HepG2 (cell line): ENCODE measurements at regions not wholly inside any gene's neighbourhood (a gene's known extent, or its start where the extent isn't known, plus 50 kb on each side); places are given as distances from the start of the nearest gene placed in this dataset.

Experiments
- ATAC-seq: fragments of 200-7000 bp; cut with Tn5 transposase; 3 replicates; pipeline ENCODE4 v1.9.1; 2020; ENCODE audit warnings: mild to moderate bottlenecking, moderate library complexity
- BruUV-seq: library from RNA; stranded (reverse); fragments of 400-500 nt; replicated peaks from 2 replicates; lab custom pipeline; 2021; lab: Mats Ljungman, UMichigan
- CTCF ChIA-PET: fragments of 300-600 bp; formaldehyde crosslinking; extraction: SDS; loops from one replicate; lab custom pipeline; 2021; ENCODE audit warnings: low total read pairs, inconsistent platforms, low intra/inter-chr PET ratio; lab: Yijun Ruan, JAX
- POLR2A ChIA-PET: fragments of 350-600 bp; sonication (Branson Sonifier 250); formaldehyde crosslinking; loops from one replicate; lab custom pipeline; 2020; ENCODE audit warnings: antibody characterized with exemption, inconsistent platforms; lab: Yijun Ruan, JAX
- DNase-seq: peaks from one replicate; pipeline ENCODE4 v3.0.0-alpha.2; 2015; ENCODE audit warnings: low spot score
- FAIRE-seq: peaks from 3 replicates; lab custom pipeline; 2011; peaks lifted over from hg19 to GRCh38; lab: Jason Lieb, UNC
- H2AFZ ChIP-seq: one replicate; pipeline ENCODE4 v1.6.1; 2011; ENCODE audit warnings: low read length, inconsistent platforms
- H3K27ac ChIP-seq: fragments of 300-600 bp; 3 replicates; pipeline ENCODE4 v1.8.0; 2011; ENCODE audit warnings: mixed run types, mild to moderate bottlenecking, mixed read lengths, low read length, inconsistent platforms; ENCODE audit not compliant: insufficient read depth; ENCODE audit errors: extremely low read length
- H3K27me3 ChIP-seq, 2 experiments: fragments of 200-600 bp in 1 of 2; 2 replicates in 1 of 2; 3 replicates in 1 of 2; pipeline versions ENCODE4 v1.6.0 to v1.8.0; 2011; ENCODE audit warnings: low read length in 2 of 2, mild to moderate bottlenecking in 2 of 2, moderate library complexity in 2 of 2, inconsistent platforms in 1 of 2; ENCODE audit not compliant: insufficient read depth in 2 of 2, control insufficient read depth in 1 of 2
- H3K36me3 ChIP-seq, 2 experiments: fragments of 200-600 bp in 1 of 2; replicated peaks in 1 of 2; 2 replicates in 1 of 2; 3 replicates in 1 of 2; pipeline versions ENCODE4 v1.5.1 to v1.8.0; 2011; ENCODE audit warnings: low read length in 2 of 2, inconsistent platforms in 1 of 2; ENCODE audit not compliant: insufficient read depth in 2 of 2, control insufficient read depth in 1 of 2
- H3K4me1 ChIP-seq: 2 replicates; pipeline ENCODE4 v1.5.1; 2012; ENCODE audit warnings: low read length, inconsistent platforms; ENCODE audit not compliant: insufficient read depth
- H3K4me2 ChIP-seq: 2 replicates; pipeline ENCODE4 v1.6.0; 2011; ENCODE audit warnings: low read depth, low read length, inconsistent platforms
- H3K4me3 ChIP-seq, 3 experiments: fragments of 200-600 bp in 1 of 3; sonication (generic), shearing (Covaris generic) in 1 of 3; replicated peaks in 1 of 3; 2 replicates each; pipeline ENCODE4 v1.5.1; 2011 to 2016; ENCODE audit warnings: low read length in 3 of 3, inconsistent platforms in 2 of 3, low read depth in 2 of 3, mild to moderate bottlenecking in 2 of 3, control low read depth in 1 of 3, mixed read lengths in 1 of 3; ENCODE audit not compliant: insufficient read depth in 1 of 3
- H3K79me2 ChIP-seq: one replicate; pipeline ENCODE4 v1.6.1; 2011; ENCODE audit warnings: low read length, inconsistent platforms; ENCODE audit not compliant: insufficient read depth
- H3K9ac ChIP-seq: 2 replicates; pipeline ENCODE4 v1.6.0; 2011; ENCODE audit warnings: mild to moderate bottlenecking, low read depth, low read length, inconsistent platforms; ENCODE audit not compliant: insufficient read depth
- H3K9me3 ChIP-seq: 2 replicates; pipeline ENCODE4 v1.5.1; 2012; ENCODE audit warnings: mild to moderate bottlenecking, low read length
- H4K20me1 ChIP-seq: 2 replicates; pipeline ENCODE4 v1.6.0; 2011; ENCODE audit warnings: inconsistent platforms, mild to moderate bottlenecking, low read length, moderate library complexity; ENCODE audit not compliant: insufficient read depth
- CCAR2 ChIP-seq: fragments of 200-400 bp; formaldehyde crosslinking; optimal IDR thresholded peaks from 2 replicates; pipeline ENCODE3; 2018; ENCODE audit warnings: low read depth, mild to moderate bottlenecking, low read length, moderate library complexity
- GABPB1 ChIP-seq: IDR thresholded peaks from 2 replicates; pipeline ENCODE4 v1.6.1; 2016; ENCODE audit warnings: mild to moderate bottlenecking, missing genetic modification reagents, moderate library complexity, missing compliant biosample characterization
- HDAC2 ChIP-seq: sonication (generic); formaldehyde crosslinking; IDR thresholded peaks from 2 replicates; pipeline ENCODE4 v1.4.0; 2020; ENCODE audit warnings: missing genetic modification reagents
- KDM6A ChIP-seq: IDR thresholded peaks from 2 replicates; pipeline ENCODE4 v1.6.1; 2016; ENCODE audit warnings: low read depth
- MEIS2 ChIP-seq: sonication (generic); formaldehyde crosslinking; IDR thresholded peaks from 2 replicates; pipeline ENCODE4 v1.9.0; 2021; ENCODE audit warnings: mild to moderate bottlenecking, missing genetic modification reagents
- NKX3-1 ChIP-seq: sonication (generic); formaldehyde crosslinking; IDR thresholded peaks from 2 replicates; pipeline ENCODE4 v1.5.0; 2020; ENCODE audit warnings: missing genetic modification reagents
- RBAK ChIP-seq: sonication (generic); formaldehyde crosslinking; IDR thresholded peaks from 2 replicates; pipeline ENCODE4 v1.5.1; 2020; ENCODE audit warnings: mild to moderate bottlenecking, missing genetic modification reagents
- STAT5B ChIP-seq: sonication (generic); formaldehyde crosslinking; IDR thresholded peaks from 2 replicates; pipeline ENCODE4 v1.4.0; 2020; ENCODE audit warnings: missing genetic modification reagents
- WGBS: methylation state at CpG from one replicate; pipeline ENCODE4 v1.1.6; 2017; ENCODE audit warnings: low lambda C conversion rate; 5-methylcytosine and 5-hydroxymethylcytosine counted together
- in situ Hi-C: cut with HindIII; loops from 2 replicates; pipeline ENCODE4 v1.10.0; 2017; ENCODE audit warnings: low pct_unique_long_range_greater_than_20kb; ENCODE audit not compliant: extremely low pct_ligation_motif_present
- intact Hi-C: fragments of 100-400 bp; cut with micrococcal nuclease; formaldehyde crosslinking; loops from one replicate; pipeline ENCODE4 v1.10.0; 2022; ENCODE audit not compliant: unreplicated experiment
- TF ChIP-seq, protein P1 (sequence below): sonication (generic); formaldehyde crosslinking; IDR thresholded peaks from 2 replicates; pipeline ENCODE4 v1.4.0; 2020; ENCODE audit warnings: mild to moderate bottlenecking, missing genetic modification reagents
- TF ChIP-seq, protein P2 (sequence below): sonication (generic); formaldehyde crosslinking; IDR thresholded peaks from 2 replicates; pipeline ENCODE4 v1.4.0; 2020; ENCODE audit warnings: missing genetic modification reagents, borderline replicate concordance

DNA sequence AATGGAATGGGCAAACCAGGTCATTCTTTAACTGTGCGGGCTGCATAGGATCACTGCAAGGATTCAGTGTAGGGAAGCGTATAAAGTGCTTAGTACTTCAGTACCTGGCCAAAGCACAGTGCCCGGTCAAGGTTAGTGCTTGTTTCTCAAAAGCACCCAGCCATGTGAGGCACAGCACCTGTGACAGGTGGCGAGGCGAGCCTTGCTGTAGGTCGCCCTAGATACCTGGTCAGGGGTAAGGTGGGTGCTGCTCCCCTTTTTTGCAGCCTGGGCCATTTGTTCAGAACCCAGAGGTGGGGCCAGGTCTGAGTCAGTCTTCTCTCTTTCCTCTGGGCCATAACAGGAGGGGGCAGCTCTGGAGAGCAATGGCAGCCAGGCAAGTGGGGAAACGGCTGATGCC is 172.0 kb downstream of the IRF8 start:
- no peak overlapping the region for H3K4me3 ChIP-seq
- FAIRE-seq (no peak), DNase-seq (no peak), ATAC-seq (no peak)
- no peak overlapping the region for H3K9ac ChIP-seq
- no peaks in the 10 kb centered on the region for H3K9me3 ChIP-seq
- intact Hi-C loops = no loop called here
- no peaks in the 10 kb centered on the region for H3K36me3 ChIP-seq
- no peak overlapping the region for H3K4me2 ChIP-seq
- TF ChIP-seq, protein P1, sequence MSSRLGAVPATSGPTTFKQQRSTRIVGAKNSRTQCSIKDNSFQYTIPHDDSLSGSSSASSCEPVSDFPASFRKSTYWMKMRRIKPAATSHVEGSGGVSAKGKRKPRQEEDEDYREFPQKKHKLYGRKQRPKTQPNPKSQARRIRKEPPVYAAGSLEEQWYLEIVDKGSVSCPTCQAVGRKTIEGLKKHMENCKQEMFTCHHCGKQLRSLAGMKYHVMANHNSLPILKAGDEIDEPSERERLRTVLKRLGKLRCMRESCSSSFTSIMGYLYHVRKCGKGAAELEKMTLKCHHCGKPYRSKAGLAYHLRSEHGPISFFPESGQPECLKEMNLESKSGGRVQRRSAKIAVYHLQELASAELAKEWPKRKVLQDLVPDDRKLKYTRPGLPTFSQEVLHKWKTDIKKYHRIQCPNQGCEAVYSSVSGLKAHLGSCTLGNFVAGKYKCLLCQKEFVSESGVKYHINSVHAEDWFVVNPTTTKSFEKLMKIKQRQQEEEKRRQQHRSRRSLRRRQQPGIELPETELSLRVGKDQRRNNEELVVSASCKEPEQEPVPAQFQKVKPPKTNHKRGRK (CRISPR knock-in tag) = no peak
- POLR2A ChIA-PET = no interaction called here
- 32% methylated on average over 7 of the region's 7 CpGs for WGBS
- H3K27me3 ChIP-seq = peaks cover 0 to 33% of the 10 kb centered on the region in 2 experiments; a peak in 2 of 5 replicates
- H2AFZ ChIP-seq = no peak overlapping the region
- CTCF ChIA-PET = no interaction called here
- no peak overlapping the region for H3K27ac ChIP-seq
- peaks cover 4% of the 10 kb centered on the region; the same call in 1 of the 2 replicates for H4K20me1 ChIP-seq
- in situ Hi-C loops = loop anchor here (5.0 to 10.0 kb wide), 2 partner anchors 234 to 446 kb away; no protein-coding TSS in a partner anchor
- no peaks in the 10 kb centered on the region for H3K79me2 ChIP-seq
- no TSS peak for BruUV-seq
- peaks cover 8% of the 10 kb centered on the region; the same call in 1 of the 2 replicates for H3K4me1 ChIP-seq

DNA sequence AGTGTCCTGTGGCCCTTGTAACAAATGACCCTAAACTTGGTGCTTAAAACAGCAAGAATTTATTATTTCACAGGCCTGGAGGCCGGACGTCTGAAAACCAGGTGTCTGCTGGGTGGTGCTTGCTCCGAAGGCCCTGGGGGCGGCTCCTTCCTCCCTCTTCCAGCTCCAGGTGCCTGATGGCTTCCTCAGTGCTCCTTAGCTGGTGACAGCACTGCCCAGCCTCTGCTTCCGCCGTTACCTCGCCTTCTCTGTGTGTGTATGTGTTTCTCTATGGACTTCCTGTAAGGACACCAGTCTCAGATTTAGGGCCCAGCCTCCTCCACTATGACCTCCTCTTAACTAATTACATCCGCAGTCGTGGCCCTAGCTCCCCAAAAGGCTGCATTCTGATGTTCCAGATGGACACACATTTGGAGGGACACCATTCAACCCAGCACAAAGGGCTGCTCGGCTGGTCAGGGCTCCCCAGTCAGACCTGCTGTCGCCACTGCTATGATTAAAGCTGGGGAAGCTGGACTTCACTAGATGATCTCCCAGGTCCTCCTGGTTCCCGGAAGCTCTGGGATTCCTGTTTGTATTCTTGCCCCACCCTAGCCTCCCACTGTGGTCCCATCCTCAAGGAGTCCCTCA is 172.8 kb downstream of the IRF8 start:
- H3K9ac ChIP-seq = no peak overlapping the region
- intact Hi-C loops (no loop called here), in situ Hi-C loops (loop anchor here (5.0 to 10.0 kb wide), 2 partner anchors 233 to 446 kb away; no protein-coding TSS in a partner anchor)
- H3K27ac ChIP-seq = no peak overlapping the region
- no peaks in the 10 kb centered on the region for H3K79me2 ChIP-seq
- CTCF ChIA-PET = interaction anchor here (2.3 kb wide), 1 partner anchor 446 kb away, joined by 21 read pairs; no protein-coding TSS in a partner anchor
- DNase-seq (no peak), FAIRE-seq (no peak), ATAC-seq (no peak)
- peaks cover 4% of the 10 kb centered on the region; the same call in 1 of the 2 replicates for H4K20me1 ChIP-seq
- BruUV-seq = no TSS peak
- H3K4me3 ChIP-seq = no peak overlapping the region
- H3K4me2 ChIP-seq = no peak overlapping the region
- POLR2A ChIA-PET = no interaction called here
- H2AFZ ChIP-seq = no peak overlapping the region
- H3K27me3 ChIP-seq = peaks cover 0 to 26% of the 10 kb centered on the region in 2 experiments; a peak in 2 of 5 replicates
- no peaks in the 10 kb centered on the region for H3K9me3 ChIP-seq
- peaks cover 8% of the 10 kb centered on the region; the same call in 1 of the 2 replicates for H3K4me1 ChIP-seq
- WGBS = 13% methylated on average over 11 of the region's 12 CpGs
- no peaks in the 10 kb centered on the region for H3K36me3 ChIP-seq
- TF ChIP-seq STAT5B (CRISPR knock-in tag) = no peak
- TF ChIP-seq CCAR2 = no peak
- no peak for TF ChIP-seq RBAK (CRISPR knock-in tag)
- TF ChIP-seq, protein P2, sequence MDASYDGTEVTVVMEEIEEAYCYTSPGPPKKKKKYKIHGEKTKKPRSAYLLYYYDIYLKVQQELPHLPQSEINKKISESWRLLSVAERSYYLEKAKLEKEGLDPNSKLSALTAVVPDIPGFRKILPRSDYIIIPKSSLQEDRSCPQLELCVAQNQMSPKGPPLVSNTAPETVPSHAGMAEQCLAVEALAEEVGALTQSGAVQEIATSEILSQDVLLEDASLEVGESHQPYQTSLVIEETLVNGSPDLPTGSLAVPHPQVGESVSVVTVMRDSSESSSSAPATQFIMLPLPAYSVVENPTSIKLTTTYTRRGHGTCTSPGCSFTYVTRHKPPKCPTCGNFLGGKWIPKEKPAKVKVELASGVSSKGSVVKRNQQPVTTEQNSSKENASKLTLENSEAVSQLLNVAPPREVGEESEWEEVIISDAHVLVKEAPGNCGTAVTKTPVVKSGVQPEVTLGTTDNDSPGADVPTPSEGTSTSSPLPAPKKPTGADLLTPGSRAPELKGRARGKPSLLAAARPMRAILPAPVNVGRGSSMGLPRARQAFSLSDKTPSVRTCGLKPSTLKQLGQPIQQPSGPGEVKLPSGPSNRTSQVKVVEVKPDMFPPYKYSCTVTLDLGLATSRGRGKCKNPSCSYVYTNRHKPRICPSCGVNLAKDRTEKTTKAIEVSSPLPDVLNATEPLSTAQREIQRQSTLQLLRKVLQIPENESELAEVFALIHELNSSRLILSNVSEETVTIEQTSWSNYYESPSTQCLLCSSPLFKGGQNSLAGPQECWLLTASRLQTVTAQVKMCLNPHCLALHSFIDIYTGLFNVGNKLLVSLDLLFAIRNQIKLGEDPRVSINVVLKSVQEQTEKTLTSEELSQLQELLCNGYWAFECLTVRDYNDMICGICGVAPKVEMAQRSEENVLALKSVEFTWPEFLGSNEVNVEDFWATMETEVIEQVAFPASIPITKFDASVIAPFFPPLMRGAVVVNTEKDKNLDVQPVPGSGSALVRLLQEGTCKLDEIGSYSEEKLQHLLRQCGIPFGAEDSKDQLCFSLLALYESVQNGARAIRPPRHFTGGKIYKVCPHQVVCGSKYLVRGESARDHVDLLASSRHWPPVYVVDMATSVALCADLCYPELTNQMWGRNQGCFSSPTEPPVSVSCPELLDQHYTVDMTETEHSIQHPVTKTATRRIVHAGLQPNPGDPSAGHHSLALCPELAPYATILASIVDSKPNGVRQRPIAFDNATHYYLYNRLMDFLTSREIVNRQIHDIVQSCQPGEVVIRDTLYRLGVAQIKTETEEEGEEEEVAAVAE (CRISPR knock-in tag) = no peak
- TF ChIP-seq GABPB1 (CRISPR knock-in tag) = no peak
- no peak for TF ChIP-seq NKX3-1
- no peak for TF ChIP-seq MEIS2 (CRISPR knock-in tag)
- TF ChIP-seq HDAC2 (CRISPR knock-in tag) = no peak
- TF ChIP-seq KDM6A (CRISPR knock-in tag) = no peak
